HG02970 (cell line): ENCODE measurements at regions not wholly inside any gene's neighbourhood (a gene's known extent, or its start where the extent isn't known, plus 50 kb on each side); places are given as distances from the start of the nearest gene placed in this dataset.
"Not testable (repeated sequence)": the region's sequence is repeated elsewhere in the genome, so short reads cannot be mapped to it uniquely, and the experiment has no call there.

Experiments
- ATAC-seq: cut with Tn5 transposase; IDR thresholded peaks from one replicate; pipeline ENCODE4 v1.9.1; 2021; ENCODE audit warnings: mild to moderate bottlenecking, moderate library complexity, moderate number of reproducible peaks; ENCODE audit not compliant: unreplicated experiment, low FRiP score

- no peak for ATAC-seq
These were observed 163.5 kb downstream of the CDH19 start for GRCh38 chr18:66440433-66440832.

GRCh38 chr18:66439670-66440069 is 164.2 kb downstream of the CDH19 start:
- ATAC-seq: no peak

- ATAC-seq: no peak
These were observed 165.0 kb downstream of the CDH19 start for GRCh38 chr18:66438711-66439536.

- no peak for ATAC-seq
These were observed 171.3 kb downstream of the CDH19 start for GRCh38 chr18:66432636-66433035.

GRCh38 chr18:66428795-66429194 is 175.1 kb downstream of the CDH19 start:
- ATAC-seq: no peak

- no peak for ATAC-seq
These were observed 184.5 kb downstream of the CDH19 start for GRCh38 chr18:66419400-66419799.

- no peak for ATAC-seq
These were observed 193.2 kb downstream of the CDH19 start for GRCh38 chr18:66410692-66411091.

GRCh38 chr18:66395671-66396218 is 208.1 kb downstream of the CDH19 start:
- ATAC-seq: no peak

GRCh38 chr18:66393463-66393862 is 210.4 kb downstream of the CDH19 start:
- no peak for ATAC-seq

- ATAC-seq: no peak
These were observed 226.6 kb downstream of the CDH19 start for GRCh38 chr18:66377291-66377690.

- ATAC-seq: not testable (repeated sequence)
These were observed 228.5 kb downstream of the CDH19 start for GRCh38 chr18:66375391-66375790.

- ATAC-seq: no peak
These were observed 256.9 kb downstream of the CDH19 start for GRCh38 chr18:66346833-66347588.

GRCh38 chr18:66344227-66344626 is 259.7 kb downstream of the CDH19 start:
- no peak for ATAC-seq

GRCh38 chr18:66342577-66342976 is 261.3 kb downstream of the CDH19 start:
- ATAC-seq: no peak

GRCh38 chr18:66334534-66334933 is 269.4 kb downstream of the CDH19 start:
- no peak for ATAC-seq

GRCh38 chr18:66329716-66330115 is 274.2 kb downstream of the CDH19 start:
- no peak for ATAC-seq

GRCh38 chr18:66328296-66328878 is 275.5 kb downstream of the CDH19 start:
- ATAC-seq: no peak

- ATAC-seq: no peak
These were observed 278.6 kb downstream of the CDH19 start for GRCh38 chr18:66325251-66325650.

GRCh38 chr18:66324616-66325015 is 279.3 kb downstream of the CDH19 start:
- ATAC-seq: no peak

GRCh38 chr18:66317243-66318090 is 286.4 kb downstream of the CDH19 start:
- ATAC-seq: no peak
